Liver (tissue), 8 donors: ENCODE measurements at regions not wholly inside any gene's neighbourhood (a gene's known extent, or its start where the extent isn't known, plus 50 kb on each side); places are given as distances from the start of the nearest gene placed in this dataset.

Experiments used
- DNase-seq: peaks from one replicate; pipeline ENCODE4 v3.0.0-alpha.2; 2017; ENCODE audit warnings: low spot score
- H3K27ac ChIP-seq, 2 donors: one replicate each; pipeline ENCODE4 v1.7.0; 2013; ENCODE audit warnings: inconsistent platforms in 2 of 2, low read length in 2 of 2, control low read depth in 1 of 2, low read depth in 1 of 2, mild to moderate bottlenecking in 1 of 2
- H3K27me3 ChIP-seq, 4 donors: one replicate each; pipeline versions ENCODE4 v1.6.1 to v1.7.0; 2013; ENCODE audit warnings: low read length in 3 of 4, inconsistent platforms in 1 of 4, mild to moderate bottlenecking in 1 of 4, moderate library complexity in 1 of 4; ENCODE audit not compliant: control insufficient read depth in 4 of 4, insufficient read depth in 4 of 4
- H3K36me3 ChIP-seq, 4 donors: one replicate each; pipeline versions ENCODE4 v1.6.1 to v1.7.0; 2013; ENCODE audit warnings: low read length in 3 of 4, mild to moderate bottlenecking in 3 of 4, low read depth in 1 of 4, moderate library complexity in 1 of 4; ENCODE audit not compliant: control insufficient read depth in 4 of 4, insufficient read depth in 3 of 4
- H3K4me1 ChIP-seq, 4 donors: one replicate each; pipeline versions ENCODE4 v1.6.1 to v1.7.0; 2013; ENCODE audit warnings: low read length in 3 of 4, mild to moderate bottlenecking in 3 of 4, moderate library complexity in 1 of 4; ENCODE audit not compliant: control insufficient read depth in 4 of 4, insufficient read depth in 4 of 4
- H3K4me3 ChIP-seq, 3 donors: one replicate each; pipeline versions ENCODE4 v1.6.1 to v1.7.0; 2013; ENCODE audit warnings: low read length in 3 of 3, control low read depth in 1 of 3, low read depth in 1 of 3, mild to moderate bottlenecking in 1 of 3
- H3K9ac ChIP-seq, 2 donors: one replicate each; pipeline ENCODE4 v1.7.0; 2013; ENCODE audit warnings: low read length in 2 of 2, mild to moderate bottlenecking in 2 of 2, moderate library complexity in 2 of 2, control low read depth in 1 of 2, low read depth in 1 of 2
- H3K9me3 ChIP-seq, 4 donors: one replicate each; pipeline versions ENCODE4 v1.6.1 to v1.7.0; 2013; ENCODE audit warnings: low read length in 3 of 4; ENCODE audit not compliant: control insufficient read depth in 4 of 4
- EGR1 ChIP-seq, 2 donors: IDR thresholded peaks; 2 replicates each; pipeline ENCODE4 v1.6.1; 2016 to 2018; ENCODE audit warnings: antibody characterized with exemption in 2 of 2, low read depth in 2 of 2
- FOXA1 ChIP-seq: IDR thresholded peaks from 2 replicates; pipeline ENCODE4 v1.6.1; 2016; ENCODE audit warnings: antibody characterized with exemption
- FOXA2 ChIP-seq: IDR thresholded peaks from 2 replicates; pipeline ENCODE4 v1.6.1; 2016; ENCODE audit warnings: antibody characterized with exemption
- GABPA ChIP-seq, 2 donors: IDR thresholded peaks in 1 of 2; conservative IDR thresholded peaks in 1 of 2; 2 replicates each; pipeline ENCODE4 v1.6.1; 2016; ENCODE audit warnings: antibody characterized with exemption in 2 of 2, mild to moderate bottlenecking in 1 of 2, moderate library complexity in 1 of 2
- HNF4A ChIP-seq, 2 donors: conservative IDR thresholded peaks; 2 replicates each; pipeline ENCODE4 v1.6.1; 2016; ENCODE audit warnings: antibody characterized with exemption in 2 of 2, mild to moderate bottlenecking in 2 of 2
- HNF4G ChIP-seq: IDR thresholded peaks from 2 replicates; pipeline ENCODE4 v1.6.1; 2016; ENCODE audit warnings: antibody characterized with exemption
- JUND ChIP-seq, 2 donors: IDR thresholded peaks; 2 replicates each; pipeline ENCODE4 v1.6.1; 2016; ENCODE audit warnings: antibody characterized with exemption in 2 of 2
- MAX ChIP-seq: IDR thresholded peaks from 2 replicates; pipeline ENCODE4 v1.6.1; 2016; ENCODE audit warnings: antibody characterized with exemption
- NR2F2 ChIP-seq: IDR thresholded peaks from 2 replicates; pipeline ENCODE4 v1.6.1; 2016; ENCODE audit warnings: antibody characterized with exemption
- RAD21 ChIP-seq, 2 donors: IDR thresholded peaks; 2 replicates each; pipeline ENCODE4 v1.6.1; 2016; ENCODE audit warnings: antibody characterized with exemption in 2 of 2, mild to moderate bottlenecking in 2 of 2
- RXRA ChIP-seq, 2 donors: IDR thresholded peaks; 2 replicates each; pipeline ENCODE4 v1.6.1; 2017 to 2018; ENCODE audit warnings: antibody characterized with exemption in 2 of 2, mild to moderate bottlenecking in 1 of 2
- SP1 ChIP-seq: IDR thresholded peaks from 2 replicates; pipeline ENCODE4 v1.6.1; 2018; ENCODE audit warnings: antibody characterized with exemption, mild to moderate bottlenecking
- TAF1 ChIP-seq: conservative IDR thresholded peaks from 2 replicates; pipeline ENCODE4 v1.6.1; 2016; ENCODE audit warnings: antibody characterized with exemption, mild to moderate bottlenecking
- ZBTB33 ChIP-seq: IDR thresholded peaks from 2 replicates; pipeline ENCODE4 v1.6.1; 2016; ENCODE audit warnings: antibody characterized with exemption
- WGBS: extraction: QIAGEN DNeasy Blood & Tissue Kit; methylation state at CpG from one replicate; pipeline ENCODE4 v1.1.7; 2013; 5-methylcytosine and 5-hydroxymethylcytosine counted together
- TF ChIP-seq, protein P1 (sequence below): IDR thresholded peaks from 2 replicates; pipeline ENCODE4 v1.6.1; 2016; ENCODE audit warnings: antibody characterized with exemption
- TF ChIP-seq, protein P2 (sequence below): fragments of 150-350 bp; IDR thresholded peaks from 2 replicates; pipeline ENCODE4 v1.5.1; 2017; ENCODE audit warnings: improper control_type of control experiment, low read depth, low read length; ENCODE audit not compliant: missing input control
- donor health status: healthy.
- donor health status: healthy.
- donor health status: healthy.
- donor health status: healthy.
- donor health status: healthy.

GRCh38 chr3:40990062-40990456, 209.2 kb upstream of the CTNNB1 start:
- no peak overlapping the region for H3K27ac ChIP-seq
- TF ChIP-seq, protein P1, sequence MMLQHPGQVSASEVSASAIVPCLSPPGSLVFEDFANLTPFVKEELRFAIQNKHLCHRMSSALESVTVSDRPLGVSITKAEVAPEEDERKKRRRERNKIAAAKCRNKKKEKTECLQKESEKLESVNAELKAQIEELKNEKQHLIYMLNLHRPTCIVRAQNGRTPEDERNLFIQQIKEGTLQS: no peak
- no peak for TF ChIP-seq MAX
- 91% methylated on average over 1 of the region's 1 CpG for WGBS
- no peak overlapping the region for H3K4me3 ChIP-seq
- no peaks in the 10 kb centered on the region for H3K27me3 ChIP-seq
- no peak for DNase-seq
- no peaks in the 10 kb centered on the region for H3K36me3 ChIP-seq
- no peaks in the 10 kb centered on the region for H3K4me1 ChIP-seq
- no peak overlapping the region for H3K9ac ChIP-seq
- no peaks in the 10 kb centered on the region for H3K9me3 ChIP-seq

GRCh38 chr3:40992023-40992422, 207.3 kb upstream of the CTNNB1 start:
- no peak for DNase-seq
- H3K27ac ChIP-seq: no peak overlapping the region
- TF ChIP-seq FOXA1: no peak
- no peak for TF ChIP-seq GABPA (IDR thresholded peaks at IDR 0.05 in 1 of 2, conservative IDR thresholded peaks at IDR 0.05 in 1 of 2)
- no peak for TF ChIP-seq JUND (IDR thresholded peaks at IDR 0.05)
- TF ChIP-seq, protein P2, sequence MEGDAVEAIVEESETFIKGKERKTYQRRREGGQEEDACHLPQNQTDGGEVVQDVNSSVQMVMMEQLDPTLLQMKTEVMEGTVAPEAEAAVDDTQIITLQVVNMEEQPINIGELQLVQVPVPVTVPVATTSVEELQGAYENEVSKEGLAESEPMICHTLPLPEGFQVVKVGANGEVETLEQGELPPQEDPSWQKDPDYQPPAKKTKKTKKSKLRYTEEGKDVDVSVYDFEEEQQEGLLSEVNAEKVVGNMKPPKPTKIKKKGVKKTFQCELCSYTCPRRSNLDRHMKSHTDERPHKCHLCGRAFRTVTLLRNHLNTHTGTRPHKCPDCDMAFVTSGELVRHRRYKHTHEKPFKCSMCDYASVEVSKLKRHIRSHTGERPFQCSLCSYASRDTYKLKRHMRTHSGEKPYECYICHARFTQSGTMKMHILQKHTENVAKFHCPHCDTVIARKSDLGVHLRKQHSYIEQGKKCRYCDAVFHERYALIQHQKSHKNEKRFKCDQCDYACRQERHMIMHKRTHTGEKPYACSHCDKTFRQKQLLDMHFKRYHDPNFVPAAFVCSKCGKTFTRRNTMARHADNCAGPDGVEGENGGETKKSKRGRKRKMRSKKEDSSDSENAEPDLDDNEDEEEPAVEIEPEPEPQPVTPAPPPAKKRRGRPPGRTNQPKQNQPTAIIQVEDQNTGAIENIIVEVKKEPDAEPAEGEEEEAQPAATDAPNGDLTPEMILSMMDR: no peak
- no peak for TF ChIP-seq HNF4A (conservative IDR thresholded peaks at IDR 0.05)
- no peak for TF ChIP-seq HNF4G
- TF ChIP-seq TAF1: no peak
- no peak for TF ChIP-seq ZBTB33
- TF ChIP-seq NR2F2: no peak
- TF ChIP-seq FOXA2: no peak
- TF ChIP-seq RXRA (IDR thresholded peaks at IDR 0.05): no peak
- TF ChIP-seq, protein P1: no peak
- TF ChIP-seq RAD21 (IDR thresholded peaks at IDR 0.05): no peak
- no peak for TF ChIP-seq MAX
- TF ChIP-seq SP1: no peak
- no peak for TF ChIP-seq EGR1 (IDR thresholded peaks at IDR 0.05; ENCODE audit: low read depth in 2 of 2)
- H3K27me3 ChIP-seq: no peaks in the 10 kb centered on the region
- H3K4me1 ChIP-seq: no peaks in the 10 kb centered on the region
- H3K9ac ChIP-seq: no peak overlapping the region
- no peak overlapping the region for H3K4me3 ChIP-seq
- H3K36me3 ChIP-seq: no peaks in the 10 kb centered on the region
- H3K9me3 ChIP-seq: no peaks in the 10 kb centered on the region
